Stomach (tissue), 8 donors: ENCODE measurements at regions not wholly inside any gene's neighbourhood (a gene's known extent, or its start where the extent isn't known, plus 50 kb on each side); places are given as distances from the start of the nearest gene placed in this dataset.

Experiments used
- DNase-seq, 2 donors: peaks; one replicate each; pipeline versions ENCODE4 v3.0.0 to v3.0.0-alpha.2; 2013 to 2019
- H3K27ac ChIP-seq, 5 donors: fragments of 200-600 bp in 4 of 5; sonication (generic) in 4 of 5; one replicate each; pipeline ENCODE4 v1.5.1; 2013 to 2019; ENCODE audit warnings: mild to moderate bottlenecking in 1 of 5, moderate library complexity in 1 of 5
- H3K27me3 ChIP-seq, 3 donors: fragments of 200-600 bp; sonication (generic); one replicate each; pipeline ENCODE4 v1.5.1; 2017 to 2019; ENCODE audit warnings: mixed run types in 1 of 3
- H3K36me3 ChIP-seq, 4 donors: fragments of 200-600 bp; sonication (generic); 1 replicate in 3 of 4; 2 replicates in 1 of 4; pipeline ENCODE4 v1.5.1; 2016 to 2019
- H3K4me1 ChIP-seq, 4 donors: fragments of 200-600 bp; sonication (generic); one replicate each; pipeline ENCODE4 v1.5.1; 2016 to 2019
- H3K4me3 ChIP-seq, 4 donors: fragments of 200-600 bp; sonication (generic) in 3 of 4; one replicate each; pipeline ENCODE4 v1.5.1; 2016 to 2019; ENCODE audit warnings: mild to moderate bottlenecking in 1 of 4
- H3K9me3 ChIP-seq, 4 donors: fragments of 200-600 bp; sonication (generic); one replicate each; pipeline ENCODE4 v1.5.1; 2016 to 2019
- CTCF ChIP-seq, 7 experiments: fragments of 450-650 bp in 4 of 7; fragments of 200-600 bp in 3 of 7; sonication (generic) in 3 of 7; IDR thresholded peaks; one replicate each; pipeline ENCODE4 v1.5.1; 2016 to 2019; ENCODE audit warnings: antibody characterized with exemption in 7 of 7, control low read depth in 2 of 7, mild to moderate bottlenecking in 1 of 7
- EP300 ChIP-seq: sonication (generic); formaldehyde crosslinking; IDR thresholded peaks from one replicate; pipeline ENCODE4 v1.6.1; 2017; ENCODE audit warnings: antibody characterized with exemption
- POLR2A ChIP-seq, 4 donors: fragments of 450-650 bp; IDR thresholded peaks; one replicate each; pipeline ENCODE4 v1.6.1; 2016; ENCODE audit warnings: antibody characterized with exemption in 4 of 4, control low read depth in 2 of 4, mild to moderate bottlenecking in 1 of 4, moderate library complexity in 1 of 4
- POLR2AphosphoS5 ChIP-seq, 3 donors: sonication (generic); formaldehyde crosslinking; IDR thresholded peaks; one replicate each; pipeline ENCODE4 v1.6.1; 2016; ENCODE audit warnings: antibody characterized with exemption in 3 of 3
- WGBS, 5 donors: extraction: QIAGEN DNeasy Blood & Tissue Kit in 3 of 5; methylation state at CpG; one replicate each; pipeline versions ENCODE4 v1.1.5 to v1.1.7; 2013 to 2018; 5-methylcytosine and 5-hydroxymethylcytosine counted together
- intact Hi-C: fragments of 100-400 bp; cut with DNase I; formaldehyde crosslinking; loops from one replicate; pipeline ENCODE4 v1.15.1; 2023; ENCODE audit warnings: low total_unique reads
- donor health status: healthy with polysubstance abuse.
- donor health status: Bipolar disorder and iron deficiency.
- donor health status: healthy.

GRCh38 chr9:134575103-134575900, 66.3 kb upstream of the COL5A1 start:
- no peaks in the 10 kb centered on the region for H3K9me3 ChIP-seq
- no peak overlapping the region for H3K4me3 ChIP-seq
- H3K36me3 ChIP-seq, result no peaks in the 10 kb centered on the region
- peak in 1 of 2 donors; percentile 7 for DNase-seq
- intact Hi-C loops, result no loop called here
- no peak overlapping the region for H3K27ac ChIP-seq
- no peaks in the 10 kb centered on the region for H3K4me1 ChIP-seq
- H3K27me3 ChIP-seq, result peaks cover 0 to 28% (median 3%) of the 10 kb centered on the region in 3 donors
- 66 to 92% (median 68%) methylated on average over 6 to 14 of the region's 14 CpGs for WGBS, 5 donors
- TF ChIP-seq CTCF (IDR thresholded peaks at IDR 0.05), result no peak
- no peak for TF ChIP-seq POLR2AphosphoS5 (IDR thresholded peaks at IDR 0.05)
- no peak for TF ChIP-seq POLR2A (IDR thresholded peaks at IDR 0.05)
- no peak for TF ChIP-seq EP300

- H3K27me3 ChIP-seq, result peaks cover 0 to 28% (median 3%) of the 10 kb centered on the region in 3 donors
- WGBS, 5 donors, result 62 to 72% (median 65%) methylated on average over 3 of the region's 3 CpGs
- no peak overlapping the region for H3K4me3 ChIP-seq
- H3K9me3 ChIP-seq, result no peaks in the 10 kb centered on the region
- DNase-seq, result no peak
- no peak overlapping the region for H3K27ac ChIP-seq
- H3K36me3 ChIP-seq, result no peaks in the 10 kb centered on the region
- TF ChIP-seq POLR2A (IDR thresholded peaks at IDR 0.05), result no peak
- TF ChIP-seq POLR2AphosphoS5 (IDR thresholded peaks at IDR 0.05), result no peak
- H3K4me1 ChIP-seq, result no peaks in the 10 kb centered on the region
- intact Hi-C loops, result no loop called here
These were observed 65.8 kb upstream of the COL5A1 start for GRCh38 chr9:134575901-134576176.

GRCh38 chr9:134585021-134585561, 56.5 kb upstream of the COL5A1 start:
- no peak overlapping the region for H3K4me3 ChIP-seq
- no peak for TF ChIP-seq EP300
- no peak for TF ChIP-seq CTCF (IDR thresholded peaks at IDR 0.05)
- no peak for TF ChIP-seq POLR2AphosphoS5 (IDR thresholded peaks at IDR 0.05)
- no peak for TF ChIP-seq POLR2A (IDR thresholded peaks at IDR 0.05)
- intact Hi-C loops, result no loop called here
- no peaks in the 10 kb centered on the region for H3K36me3 ChIP-seq
- peaks cover 0 to 22% (median 5%) of the 10 kb centered on the region in 3 donors for H3K27me3 ChIP-seq
- WGBS, 5 donors, result 70 to 77% (median 72%) methylated on average over 18 of the region's 18 CpGs
- no peaks in the 10 kb centered on the region for H3K9me3 ChIP-seq
- H3K27ac ChIP-seq, result no peak overlapping the region
- DNase-seq, result no peak
- no peaks in the 10 kb centered on the region for H3K4me1 ChIP-seq

- Histone ChIP-seq H3K4me3 (no peak overlapping the region), H3K27me3 (peaks cover 0 to 31% (median 5%) of the 10 kb centered on the region in 3 donors), H3K27ac (no peak overlapping the region), H3K4me1 (no peaks in the 10 kb centered on the region), H3K9me3 (no peaks in the 10 kb centered on the region), H3K36me3 (no peaks in the 10 kb centered on the region)
- intact Hi-C loops, result no loop called here
- TF ChIP-seq POLR2A (IDR thresholded peaks at IDR 0.05) (no peak), POLR2AphosphoS5 (IDR thresholded peaks at IDR 0.05) (no peak), CTCF (IDR thresholded peaks at IDR 0.05) (no peak)
- DNase-seq, result no peak
- WGBS, 5 donors, result 70 to 81% (median 78%) methylated on average over 21 to 28 of the region's 28 CpGs
These were observed 55.6 kb upstream of the COL5A1 start for GRCh38 chr9:134585746-134586706.
